GM19463 (cell line): ENCODE measurements at regions not wholly inside any gene's neighbourhood (a gene's known extent, or its start where the extent isn't known, plus 50 kb on each side); places are given as distances from the start of the nearest gene placed in this dataset.
"Not testable (repeated sequence)": the region's sequence is repeated elsewhere in the genome, so short reads cannot be mapped to it uniquely, and the experiment has no call there.

Source experiments
- ATAC-seq: cut with Tn5 transposase; IDR thresholded peaks from one replicate; pipeline ENCODE4 v1.9.1; 2021; ENCODE audit warnings: mild to moderate bottlenecking, moderate library complexity; ENCODE audit not compliant: unreplicated experiment

DNA sequence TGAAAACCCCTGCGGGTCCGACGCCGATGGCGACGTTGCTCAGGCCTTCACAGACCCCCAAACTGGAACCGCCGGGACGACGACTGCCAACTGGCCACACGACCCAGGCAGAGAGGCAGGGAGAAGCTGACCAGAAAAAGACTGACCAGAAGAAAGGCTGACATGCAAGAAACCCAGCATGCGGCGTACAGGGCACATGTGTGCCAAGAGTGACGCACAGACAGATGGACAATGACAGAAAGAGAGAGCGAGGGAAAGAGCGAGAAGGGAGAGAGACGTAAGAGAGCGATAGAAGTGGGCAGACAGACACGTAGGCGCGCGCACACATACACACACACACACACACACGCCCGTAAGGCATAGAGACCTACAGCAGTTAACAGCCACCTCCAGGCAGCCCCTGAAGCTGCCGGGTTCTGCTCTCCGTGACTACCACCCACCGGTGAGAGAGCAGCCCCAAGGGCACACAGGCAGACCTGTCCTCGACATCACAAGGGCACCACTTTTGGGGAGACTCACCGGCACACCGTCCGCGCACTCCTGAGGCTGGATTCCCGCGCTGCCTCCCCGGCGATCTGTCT, 67.2 kb upstream of the ZNF527 start:
- no peak for ATAC-seq

DNA sequence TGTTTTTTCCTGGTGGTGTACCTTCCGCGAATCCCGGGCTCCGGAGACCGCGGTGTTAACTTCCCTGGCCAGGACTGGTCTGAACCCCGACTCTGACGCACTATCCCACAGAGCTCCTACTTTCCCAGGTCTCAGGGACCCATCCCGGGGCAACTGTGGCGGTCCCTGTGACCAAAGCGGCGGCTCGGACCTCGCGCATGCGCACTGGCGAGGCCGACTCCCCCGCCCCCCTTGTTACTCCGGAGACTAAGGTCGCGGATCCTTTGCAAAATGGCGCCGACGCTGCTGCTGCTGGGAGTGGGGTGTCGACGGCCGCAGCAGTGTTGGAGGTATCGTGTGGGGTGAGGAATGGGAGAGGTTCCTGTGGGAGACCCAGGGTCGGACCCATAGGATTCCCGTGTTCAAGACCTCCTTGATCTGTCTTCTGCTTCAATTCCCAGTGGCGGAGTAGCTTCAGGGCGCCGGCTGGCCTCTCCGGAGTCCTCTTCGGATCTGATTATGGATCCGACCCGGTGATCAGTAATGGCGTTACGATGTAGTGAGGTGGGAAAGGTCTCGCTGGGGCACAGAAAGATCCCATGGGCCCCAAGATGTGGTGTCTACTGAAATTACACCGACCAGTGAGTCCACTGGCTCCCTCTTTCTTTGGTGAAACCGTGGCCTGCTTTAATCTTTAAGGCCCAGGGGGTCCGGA, 66.6 kb upstream of the ZNF527 start:
- no peak for ATAC-seq

DNA sequence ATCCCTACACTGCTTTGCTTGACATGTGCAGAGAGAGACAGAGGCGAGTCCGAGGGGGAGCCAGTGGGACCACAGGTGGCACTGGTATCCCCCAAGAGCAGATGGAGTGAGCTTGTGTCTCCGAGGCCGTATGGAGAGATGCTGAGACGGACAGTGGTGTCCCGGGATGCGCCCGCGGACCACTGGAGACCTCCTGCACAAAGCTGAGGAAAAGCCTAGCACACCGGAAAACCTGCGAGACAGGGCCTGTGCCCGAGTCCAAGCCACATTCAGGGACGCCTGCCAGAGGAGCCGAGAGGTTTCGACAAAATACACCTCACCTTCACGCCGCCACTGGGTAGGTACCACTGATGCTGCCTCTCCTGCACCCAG, 66.0 kb upstream of the ZNF527 start:
- no peak for ATAC-seq

DNA sequence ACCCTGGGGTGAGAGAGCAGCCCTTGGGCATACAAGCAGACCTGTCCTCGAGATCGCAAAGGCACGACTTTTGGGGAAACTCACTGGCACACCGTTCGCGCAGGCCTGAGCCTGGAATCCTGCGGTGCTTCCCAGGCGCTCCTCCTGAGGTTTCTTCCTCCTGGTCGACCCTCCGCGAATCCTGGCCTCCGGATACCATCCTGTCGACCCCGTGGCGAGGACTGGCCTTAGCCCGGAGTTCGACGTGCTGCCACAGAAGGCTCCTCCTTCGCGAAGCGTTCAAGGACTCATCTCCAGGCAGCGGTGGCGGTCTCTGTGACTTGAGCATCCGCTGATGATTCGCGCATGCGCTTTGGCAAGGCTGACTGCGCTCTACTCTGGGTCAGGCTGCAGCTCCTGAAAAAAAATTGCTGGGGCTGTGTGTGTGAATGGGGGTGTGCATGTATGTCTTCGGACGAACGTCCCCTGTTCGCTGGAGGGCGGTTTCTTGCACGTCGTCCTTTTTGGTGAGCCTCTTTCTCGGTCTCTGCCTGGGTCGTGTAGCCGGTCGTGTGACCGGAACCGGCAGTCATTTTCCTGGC, 64.4 kb upstream of the ZNF527 start:
- ATAC-seq: no peak

DNA sequence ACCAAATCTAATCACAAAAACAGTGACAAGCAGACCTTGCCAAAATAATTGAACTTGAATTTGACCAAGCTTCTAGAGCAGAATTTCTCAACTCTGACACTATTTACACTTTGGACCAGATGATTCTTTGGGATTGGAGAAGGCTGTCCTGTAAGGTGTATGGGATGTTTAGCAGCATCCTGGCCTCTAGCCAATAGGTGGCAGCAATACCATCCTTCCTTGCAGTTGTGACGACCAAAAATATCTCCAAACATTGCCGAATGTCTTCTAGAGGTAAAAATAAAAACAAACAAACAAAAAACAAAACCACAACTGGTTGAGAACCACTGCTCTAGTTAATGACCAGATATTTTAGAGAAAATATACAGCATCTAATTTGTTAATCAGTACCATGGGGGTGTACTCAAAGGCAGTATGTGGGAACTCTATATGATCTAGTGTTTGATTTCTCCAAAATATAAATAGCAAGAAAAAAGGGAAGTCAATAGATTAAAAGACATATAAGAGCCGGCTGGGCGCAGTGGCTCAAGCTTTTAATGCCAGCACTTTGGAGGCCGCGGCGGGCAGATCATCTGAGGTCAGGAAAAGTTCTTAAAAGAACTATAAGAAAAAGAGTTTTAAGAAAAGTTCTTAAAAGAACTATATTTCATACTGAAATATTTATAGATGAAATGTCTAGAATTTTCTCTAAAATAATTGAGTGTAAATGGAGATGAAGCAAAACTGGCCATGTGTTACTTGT, 60.9 kb upstream of the ZNF527 start:
- ATAC-seq: no peak

DNA sequence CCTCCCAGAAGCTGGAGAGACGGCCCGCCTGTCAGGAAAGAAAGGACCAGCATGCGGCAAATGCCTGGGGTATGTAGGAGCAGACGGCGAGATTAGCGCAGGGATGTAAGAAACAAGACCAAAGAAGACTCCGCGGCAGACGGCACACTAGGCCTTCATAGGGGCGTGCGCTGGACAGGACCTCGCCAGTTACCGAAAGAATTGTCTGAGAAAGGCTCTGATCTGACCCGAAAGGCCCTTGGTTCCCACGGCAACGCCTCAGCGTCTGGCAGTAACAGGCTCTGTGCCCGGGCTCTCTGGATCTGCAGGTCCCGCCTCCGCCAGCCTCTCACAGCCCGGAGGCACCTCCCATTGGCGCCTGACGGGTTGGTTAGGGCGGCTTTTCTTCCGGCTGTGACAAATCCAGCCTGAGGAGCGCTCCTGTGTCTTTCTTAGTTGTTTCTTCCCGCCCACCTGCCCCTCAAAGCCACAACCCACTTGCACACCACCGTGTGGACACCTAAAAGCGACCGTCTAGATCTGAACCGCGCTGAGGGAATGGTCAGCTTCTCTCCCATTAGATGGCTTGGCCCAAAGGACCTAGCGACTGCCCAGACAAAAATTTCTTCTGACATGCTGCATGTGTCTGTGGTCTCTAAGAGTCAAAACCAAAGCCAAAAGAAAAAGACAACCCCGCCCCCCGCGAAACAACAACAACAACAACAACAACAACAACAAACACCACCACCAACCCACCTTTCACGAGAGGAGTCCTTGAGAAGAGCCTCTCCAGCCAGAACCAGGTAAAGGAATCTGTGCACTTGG, 58.2 kb upstream of the ZNF527 start:
- not testable (repeated sequence) for ATAC-seq

DNA sequence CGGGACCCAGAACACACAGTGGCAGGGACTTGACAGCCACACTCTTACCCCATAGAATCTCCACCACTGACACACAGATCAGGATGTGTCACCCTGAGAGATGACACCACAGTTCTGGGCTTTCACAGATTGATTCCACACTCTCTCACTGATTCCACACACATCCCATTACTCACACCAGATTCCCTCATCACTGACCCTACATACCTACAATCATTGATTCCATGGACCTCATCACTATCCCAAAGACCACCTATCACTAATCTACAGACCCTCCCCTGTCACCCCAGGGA, 57.6 kb upstream of the ZNF527 start:
- no peak for ATAC-seq

DNA sequence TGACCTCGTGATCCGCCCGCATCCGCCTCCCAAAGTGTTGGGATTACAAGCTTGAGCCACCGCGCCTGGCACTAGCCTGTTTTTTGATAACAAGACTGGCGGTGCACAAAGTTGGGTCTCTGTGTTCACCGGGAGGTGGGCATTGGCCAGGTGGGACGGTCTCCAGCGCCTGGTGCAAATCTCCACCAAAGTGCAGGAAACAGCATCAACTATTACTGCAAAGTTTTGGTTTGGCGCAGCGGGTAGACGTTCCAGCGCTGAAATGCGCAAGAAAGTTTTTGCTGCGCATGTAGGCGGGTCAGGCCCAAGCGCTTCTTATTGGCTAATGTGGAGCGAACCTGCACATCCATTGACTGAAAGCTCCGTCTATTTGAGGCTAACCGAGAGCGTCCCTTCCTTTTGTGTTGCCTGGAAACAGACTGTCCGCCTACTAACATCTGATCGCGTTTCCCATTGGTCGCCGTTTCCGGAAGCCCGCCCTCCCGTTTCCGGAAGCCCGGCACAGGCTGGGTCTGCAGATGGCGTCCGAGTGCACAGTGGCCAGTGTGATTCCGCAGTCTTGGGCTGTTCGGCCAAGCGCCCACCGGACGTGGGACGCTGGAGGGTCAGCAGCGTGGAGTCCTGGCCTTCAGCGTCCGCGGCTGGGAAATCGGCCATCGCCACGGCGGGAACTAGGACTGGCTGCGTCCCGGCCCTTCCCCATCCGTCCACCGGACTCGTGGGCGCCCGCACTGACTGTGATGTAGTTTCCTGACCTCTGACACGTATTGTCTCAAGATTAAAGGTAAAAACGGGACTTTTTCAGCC, 53.3 kb upstream of the ZNF527 start:
- peak; percentile 95 for ATAC-seq

DNA sequence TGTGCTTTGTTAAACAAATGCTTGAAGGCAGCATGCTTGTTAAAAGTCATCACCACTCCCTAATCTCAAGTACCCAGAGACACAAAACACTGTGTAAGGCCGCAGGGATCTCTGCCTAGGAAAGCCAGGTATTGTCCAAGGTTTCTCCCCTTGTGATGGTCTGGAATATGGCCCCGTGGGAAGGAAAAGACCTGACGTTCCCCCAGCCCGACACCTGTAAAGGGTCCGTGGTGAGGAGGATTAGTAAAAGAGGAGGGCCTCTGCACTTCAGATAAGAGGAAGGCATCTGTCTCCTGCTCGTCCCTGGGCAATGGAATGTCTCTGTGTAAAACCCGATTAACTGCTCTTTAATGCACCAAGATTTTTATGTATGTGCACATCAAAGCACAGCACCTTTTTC, 49.9 kb upstream of the ZNF527 start:
- not testable (repeated sequence) for ATAC-seq
